ENCODE measurements at regions not wholly inside any gene's neighbourhood (a gene's known extent, or its start where the extent isn't known, plus 50 kb on each side); places are given as distances from the start of the nearest gene placed in this dataset.

GRCh38 chr12:40559865-40560264 lies 132.4 kb upstream of the CNTN1 start:
- CTCF ChIA-PET = no interaction called here

GRCh38 chr12:40560848-40561247 lies 131.4 kb upstream of the CNTN1 start:
- POLR2A ChIA-PET = no interaction called here
- CTCF ChIA-PET = no interaction called here
- TF ChIP-seq CTCF (IDR thresholded peaks at IDR 0.05; ENCODE audit: insufficient read depth, low read length, missing control alignments) = no peak
- no peak for DNase-seq (ENCODE audit: low read depth, low spot score)
- H3K4me3 ChIP-seq (ENCODE audit: low read depth, low read length) = no peak overlapping the region

More at GRCh38 chr12:40559865-40560264, 132.4 kb upstream of the CNTN1 start:
- TF ChIP-seq CTCF (IDR thresholded peaks at IDR 0.05; ENCODE audit: insufficient read depth, low read length, missing control alignments) = no peak
- DNase-seq (ENCODE audit: low read depth, low spot score) = no peak
- H3K4me3 ChIP-seq (ENCODE audit: low read depth, low read length) = no peak overlapping the region
- POLR2A ChIA-PET = no interaction called here

- POLR2A ChIA-PET = no interaction called here
Observed at GRCh38 chr12:40561395-40561966, 130.8 kb upstream of the CNTN1 start.

GRCh38 chr12:40565029-40565633 lies 127.1 kb upstream of the CNTN1 start:
- no peak for TF ChIP-seq CTCF (IDR thresholded peaks at IDR 0.05; ENCODE audit: insufficient read depth, low read length, missing control alignments)
- no peak for DNase-seq (ENCODE audit: low read depth, low spot score)
- POLR2A ChIA-PET = no interaction called here
- H3K4me3 ChIP-seq (ENCODE audit: low read depth, low read length) = no peak overlapping the region
- CTCF ChIA-PET = no interaction called here

More at GRCh38 chr12:40561395-40561966, 130.8 kb upstream of the CNTN1 start:
- no peak for TF ChIP-seq CTCF (IDR thresholded peaks at IDR 0.05; ENCODE audit: insufficient read depth, low read length, missing control alignments)
- no peak for DNase-seq (ENCODE audit: low read depth, low spot score)
- CTCF ChIA-PET = no interaction called here
- no peak overlapping the region for H3K4me3 ChIP-seq (ENCODE audit: low read depth, low read length)

- ChIA-PET POLR2A (no interaction called here), CTCF (no interaction called here)
- no peak for TF ChIP-seq CTCF (IDR thresholded peaks at IDR 0.05; ENCODE audit: insufficient read depth, low read length, missing control alignments)
- no peak overlapping the region for H3K4me3 ChIP-seq (ENCODE audit: low read depth, low read length)
- DNase-seq (ENCODE audit: low read depth, low spot score) = no peak
Observed at GRCh38 chr12:40566271-40566670, 126.0 kb upstream of the CNTN1 start.

GRCh38 chr12:40569626-40570179 lies 122.5 kb upstream of the CNTN1 start:
- ChIA-PET CTCF (no interaction called here), POLR2A (no interaction called here)
- no peak overlapping the region for H3K4me3 ChIP-seq (ENCODE audit: low read depth, low read length)
- DNase-seq (ENCODE audit: low read depth, low spot score) = no peak
- TF ChIP-seq CTCF (IDR thresholded peaks at IDR 0.05; ENCODE audit: insufficient read depth, low read length, missing control alignments) = no peak

Data from AG04449 (cell line).